Chondrocyte (in vitro differentiated cells): ENCODE measurements at regions not wholly inside any gene's neighbourhood (a gene's known extent, or its start where the extent isn't known, plus 50 kb on each side); places are given as distances from the start of the nearest gene placed in this dataset.
A peak's percentile ranks its signal among the peaks of the same experiment; 100 is the strongest.

Experiments used
- DNase-seq: peaks from one replicate; pipeline ENCODE4 v3.0.0; 2021; ENCODE audit warnings: mixed read lengths, low spot score
- H3K27ac Mint-ChIP-seq: one replicate; pipeline ENCODE4 v1.8.0; 2021; ENCODE audit warnings: mild to moderate bottlenecking, moderate library complexity, mixed read lengths; ENCODE audit not compliant: unreplicated experiment
- H3K27me3 Mint-ChIP-seq: 2 replicates; pipeline ENCODE4 v1.8.0; 2021; ENCODE audit warnings: low read depth, mixed read lengths
- H3K36me3 Mint-ChIP-seq: 2 replicates; pipeline ENCODE4 v1.8.0; 2021; ENCODE audit warnings: low read depth, mixed read lengths
- H3K4me1 Mint-ChIP-seq: 2 replicates; pipeline ENCODE4 v1.8.0; 2021; ENCODE audit warnings: low read depth, mild to moderate bottlenecking, mixed read lengths
- H3K4me3 Mint-ChIP-seq: one replicate; pipeline ENCODE4 v1.8.0; 2021; ENCODE audit warnings: mild to moderate bottlenecking, moderate library complexity, mixed read lengths; ENCODE audit not compliant: unreplicated experiment
- H3K9me3 Mint-ChIP-seq: 2 replicates; pipeline ENCODE4 v1.8.0; 2021; ENCODE audit warnings: low read depth, mixed read lengths
- TF ChIP-seq, protein P1 (sequence below): fragments of 200-600 bp; sonication (generic); IDR thresholded peaks from 2 replicates; pipeline ENCODE4 v1.5.0; 2021; ENCODE audit warnings: antibody characterized with exemption, mild to moderate bottlenecking, moderate library complexity

DNA sequence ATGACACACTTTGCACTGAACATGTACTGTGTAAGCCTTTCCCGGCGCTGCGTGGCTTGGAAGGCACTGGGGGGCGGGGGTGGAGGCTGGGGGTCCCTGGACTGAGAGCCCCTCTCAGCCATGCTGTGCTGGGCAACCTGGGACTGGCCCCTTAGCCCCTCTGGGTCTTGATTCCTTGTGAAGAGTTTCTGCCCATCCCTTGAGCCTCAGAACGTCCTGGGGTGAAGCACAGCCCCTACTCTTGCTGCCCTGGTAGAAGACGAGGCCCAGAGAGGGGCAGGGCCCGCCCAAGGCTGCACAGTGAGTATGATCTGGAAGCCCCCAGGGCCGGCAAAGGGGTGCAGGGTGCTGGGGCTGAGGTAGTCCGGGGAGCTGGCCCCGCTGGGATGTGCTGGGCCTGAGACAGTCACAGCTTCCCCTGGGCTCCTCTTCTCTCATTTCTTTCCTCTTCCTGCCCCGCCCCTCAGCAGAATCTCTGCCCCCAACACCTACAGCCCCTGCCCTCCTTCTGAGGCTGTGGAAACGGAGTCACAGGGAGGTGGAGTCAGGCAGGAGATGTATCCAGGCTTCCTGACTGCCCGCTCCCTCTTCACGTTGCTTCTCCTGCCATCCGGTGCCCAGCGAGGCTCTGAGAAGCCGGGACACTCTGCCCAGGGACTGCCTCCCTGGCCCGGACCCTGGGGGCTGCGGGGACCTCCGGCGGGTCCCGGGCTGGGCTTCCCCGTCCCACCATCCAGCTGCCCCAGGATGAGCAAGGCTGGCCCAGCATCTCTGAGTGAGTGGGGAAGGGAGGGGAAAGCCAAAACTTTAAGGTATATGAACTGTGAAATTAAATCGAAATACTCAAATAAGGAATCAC, 60.5 kb downstream of the UNCX start:
- Mint-ChIP-seq H3K36me3 (no peaks in the 10 kb centered on the region), H3K4me3 (no peak overlapping the region), H3K27ac (no peak overlapping the region), H3K27me3 (peaks cover 11% of the 10 kb centered on the region), H3K9me3 (no peaks in the 10 kb centered on the region), H3K4me1 (no peaks in the 10 kb centered on the region)
- DNase-seq = peak; percentile 85
- TF ChIP-seq, protein P1, sequence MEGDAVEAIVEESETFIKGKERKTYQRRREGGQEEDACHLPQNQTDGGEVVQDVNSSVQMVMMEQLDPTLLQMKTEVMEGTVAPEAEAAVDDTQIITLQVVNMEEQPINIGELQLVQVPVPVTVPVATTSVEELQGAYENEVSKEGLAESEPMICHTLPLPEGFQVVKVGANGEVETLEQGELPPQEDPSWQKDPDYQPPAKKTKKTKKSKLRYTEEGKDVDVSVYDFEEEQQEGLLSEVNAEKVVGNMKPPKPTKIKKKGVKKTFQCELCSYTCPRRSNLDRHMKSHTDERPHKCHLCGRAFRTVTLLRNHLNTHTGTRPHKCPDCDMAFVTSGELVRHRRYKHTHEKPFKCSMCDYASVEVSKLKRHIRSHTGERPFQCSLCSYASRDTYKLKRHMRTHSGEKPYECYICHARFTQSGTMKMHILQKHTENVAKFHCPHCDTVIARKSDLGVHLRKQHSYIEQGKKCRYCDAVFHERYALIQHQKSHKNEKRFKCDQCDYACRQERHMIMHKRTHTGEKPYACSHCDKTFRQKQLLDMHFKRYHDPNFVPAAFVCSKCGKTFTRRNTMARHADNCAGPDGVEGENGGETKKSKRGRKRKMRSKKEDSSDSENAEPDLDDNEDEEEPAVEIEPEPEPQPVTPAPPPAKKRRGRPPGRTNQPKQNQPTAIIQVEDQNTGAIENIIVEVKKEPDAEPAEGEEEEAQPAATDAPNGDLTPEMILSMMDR = no peak

DNA sequence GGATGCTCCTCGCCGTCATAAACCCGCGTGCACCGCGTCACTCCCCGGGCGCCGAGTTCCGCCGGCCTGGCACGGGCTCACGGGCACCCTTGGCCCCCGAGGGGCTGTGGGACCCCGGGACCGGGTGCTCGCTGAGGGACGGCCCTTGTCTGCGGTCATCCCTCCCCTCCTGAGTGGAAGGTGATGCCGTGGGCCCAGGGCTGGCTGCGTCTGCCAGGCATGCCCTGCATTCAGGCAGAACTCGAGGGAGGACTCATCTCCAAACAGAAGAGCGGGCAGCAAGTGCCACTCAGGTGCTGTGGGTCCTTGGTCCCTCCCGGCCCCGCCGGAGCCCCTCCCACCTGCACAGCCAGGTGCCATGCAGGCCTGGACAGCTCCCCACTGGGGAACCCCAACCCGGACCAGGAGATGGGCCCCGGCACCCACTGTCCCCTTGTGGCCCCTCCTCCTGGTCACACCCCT, 61.3 kb downstream of the UNCX start:
- peaks cover 14% of the 10 kb centered on the region for H3K27me3 Mint-ChIP-seq
- no peak overlapping the region for H3K27ac Mint-ChIP-seq
- no peaks in the 10 kb centered on the region for H3K4me1 Mint-ChIP-seq
- DNase-seq = peak; percentile 92
- no peaks in the 10 kb centered on the region for H3K36me3 Mint-ChIP-seq
- H3K4me3 Mint-ChIP-seq = no peak overlapping the region
- TF ChIP-seq, protein P1 = no peak
- no peaks in the 10 kb centered on the region for H3K9me3 Mint-ChIP-seq

DNA sequence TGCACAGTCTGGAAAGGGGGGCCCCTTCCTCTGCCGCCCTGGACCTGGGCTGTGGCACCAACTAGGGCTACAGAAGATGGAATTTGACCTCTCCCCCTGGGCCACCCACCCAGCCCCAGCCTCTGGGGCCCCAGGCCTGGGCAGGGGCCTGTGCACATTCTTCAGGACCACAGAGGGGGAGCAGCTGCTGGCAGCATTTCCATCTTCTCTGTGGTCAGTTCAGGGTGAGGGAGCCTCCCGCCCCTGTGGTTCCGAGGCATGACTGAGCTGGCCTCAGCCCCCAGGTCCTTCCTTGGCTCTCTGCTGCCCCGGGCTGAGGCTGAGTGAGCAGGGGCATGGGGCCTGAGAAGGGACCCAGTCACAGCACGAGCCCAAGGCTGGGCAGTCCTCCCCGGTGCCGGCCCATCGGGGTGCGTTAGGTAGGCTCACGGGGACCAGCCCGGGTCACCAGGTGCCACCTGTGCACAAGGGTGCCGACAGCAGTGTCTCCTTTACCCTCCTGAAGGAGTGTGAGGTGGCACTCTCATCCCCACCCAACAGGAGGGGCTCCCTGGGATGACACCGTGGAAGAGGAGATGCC, 63.2 kb downstream of the UNCX start:
- Mint-ChIP-seq H3K36me3 (no peaks in the 10 kb centered on the region), H3K27ac (no peak overlapping the region), H3K27me3 (peaks cover 18% of the 10 kb centered on the region), H3K9me3 (no peaks in the 10 kb centered on the region), H3K4me3 (no peak overlapping the region), H3K4me1 (no peaks in the 10 kb centered on the region)
- no peak for DNase-seq
- TF ChIP-seq, protein P1 = no peak

DNA sequence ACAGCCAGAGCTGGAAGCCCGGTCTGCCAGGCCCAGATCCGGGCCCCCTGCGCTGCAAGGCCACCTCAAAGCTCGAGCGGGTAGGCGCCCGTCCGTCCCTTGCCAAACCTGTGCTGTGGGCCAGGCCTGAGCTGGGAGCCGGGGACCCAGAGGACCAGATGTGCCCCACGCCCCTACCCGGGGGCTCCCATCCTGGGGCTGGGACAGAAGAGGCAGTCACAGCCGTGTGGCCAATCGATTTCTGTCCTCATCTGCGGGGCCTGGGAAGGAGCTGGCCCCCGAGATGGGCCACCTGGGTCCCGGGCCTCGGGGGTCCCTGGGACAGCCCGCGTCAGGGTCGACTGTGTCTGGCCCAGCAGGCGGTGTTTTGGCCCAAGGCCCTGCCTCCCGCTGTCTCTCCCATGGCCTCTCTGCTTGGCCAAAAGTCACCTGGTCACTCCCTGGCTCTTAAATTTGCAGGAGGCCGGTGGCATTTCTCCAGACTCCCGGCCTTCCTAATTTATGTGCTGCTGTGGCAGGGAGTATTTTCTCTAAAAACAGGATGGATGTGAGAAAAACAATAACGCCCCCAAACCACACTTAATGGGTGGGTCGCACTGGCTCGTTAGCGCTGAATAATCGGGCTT, 63.8 kb downstream of the UNCX start:
- Mint-ChIP-seq H3K4me3 (no peak overlapping the region), H3K36me3 (no peaks in the 10 kb centered on the region), H3K9me3 (no peaks in the 10 kb centered on the region), H3K4me1 (no peaks in the 10 kb centered on the region), H3K27ac (no peak overlapping the region), H3K27me3 (peaks cover 18% of the 10 kb centered on the region)
- peak; percentile 80 for DNase-seq
- TF ChIP-seq, protein P1 = no peak
